ENCODE measurements at regions not wholly inside any gene's neighbourhood (a gene's known extent, or its start where the extent isn't known, plus 50 kb on each side); places are given as distances from the start of the nearest gene placed in this dataset.

- no peak for DNase-seq
Measured at GRCh38 chr6:126419901-126420300, 80.0 kb downstream of the CENPW start.

- DNase-seq: no peak
Measured at GRCh38 chr6:126422912-126423311, 83.0 kb downstream of the CENPW start.

- no peak for DNase-seq
Measured at GRCh38 chr6:126427713-126428112, 87.8 kb downstream of the CENPW start.

GRCh38 chr6:126429866-126430265, 90.0 kb downstream of the CENPW start:
- no peak for DNase-seq

- no peak for DNase-seq
Measured at GRCh38 chr6:126432564-126432963, 92.6 kb downstream of the CENPW start.

- DNase-seq: no peak
Measured at GRCh38 chr6:126433927-126434326, 94.0 kb downstream of the CENPW start.

GRCh38 chr6:126437205-126437604, 97.3 kb downstream of the CENPW start:
- DNase-seq: no peak

- no peak for DNase-seq
Measured at GRCh38 chr6:126439040-126439439, 99.1 kb downstream of the CENPW start.

- no peak for DNase-seq
Measured at GRCh38 chr6:126440923-126441322, 101.0 kb downstream of the CENPW start.

- no peak for DNase-seq
Measured at GRCh38 chr6:126444659-126445273, 104.9 kb downstream of the CENPW start.

GRCh38 chr6:126446248-126446647, 106.3 kb downstream of the CENPW start:
- DNase-seq: no peak

- no peak for DNase-seq
Measured at GRCh38 chr6:126447367-126447766, 107.5 kb downstream of the CENPW start.

- DNase-seq: no peak
Measured at GRCh38 chr6:126461045-126461444, 121.1 kb downstream of the CENPW start.

- DNase-seq: no peak
Measured at GRCh38 chr6:126464245-126464644, 124.3 kb downstream of the CENPW start.

- DNase-seq: no peak
Measured at GRCh38 chr6:126475449-126475848, 135.5 kb downstream of the CENPW start.

- DNase-seq: no peak
Measured at GRCh38 chr6:126477678-126478077, 137.8 kb downstream of the CENPW start.

- DNase-seq: no peak
Measured at GRCh38 chr6:126480268-126480667, 140.4 kb downstream of the CENPW start.

GRCh38 chr6:126481319-126481718, 141.4 kb downstream of the CENPW start:
- DNase-seq: no peak

GRCh38 chr6:126504792-126505191, 164.9 kb downstream of the CENPW start:
- DNase-seq: no peak

- no peak for DNase-seq
Measured at GRCh38 chr6:126513198-126513597, 173.3 kb downstream of the CENPW start.

GRCh38 chr6:126516411-126516810, 176.5 kb downstream of the CENPW start:
- DNase-seq: no peak

GRCh38 chr6:126524811-126525326, 185.0 kb downstream of the CENPW start:
- DNase-seq: no peak

- no peak for DNase-seq
Measured at GRCh38 chr6:126526547-126526946, 186.6 kb downstream of the CENPW start.

- no peak for DNase-seq
Measured at GRCh38 chr6:126526996-126527606, 187.2 kb downstream of the CENPW start.
